HG02642 (cell line): ENCODE measurements at regions not wholly inside any gene's neighbourhood (a gene's known extent, or its start where the extent isn't known, plus 50 kb on each side); places are given as distances from the start of the nearest gene placed in this dataset.

Experiments
- ATAC-seq: cut with Tn5 transposase; IDR thresholded peaks from one replicate; pipeline ENCODE4 v1.9.1; 2021; ENCODE audit warnings: mild to moderate bottlenecking; ENCODE audit not compliant: unreplicated experiment, poor library complexity

DNA sequence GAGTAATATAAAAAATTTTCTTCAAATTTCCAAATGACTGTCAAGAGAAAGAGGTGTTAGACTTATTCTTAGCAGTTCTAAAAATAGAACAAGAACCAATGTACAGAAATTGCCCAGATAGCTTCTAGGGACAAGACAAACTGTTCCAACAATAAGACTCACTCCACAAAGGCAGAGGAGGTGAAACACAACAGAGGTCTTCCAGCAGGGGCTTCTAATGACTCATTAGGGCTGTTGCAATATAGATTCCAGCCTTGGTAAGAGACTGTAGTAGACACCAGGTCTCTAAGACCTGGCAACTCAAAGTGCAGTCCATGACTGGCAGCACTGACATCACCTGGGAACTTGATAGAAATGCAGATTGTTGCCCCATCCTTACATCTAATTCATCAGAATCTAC, 134.6 kb upstream of the VLDLR start:
- no peak for ATAC-seq

DNA sequence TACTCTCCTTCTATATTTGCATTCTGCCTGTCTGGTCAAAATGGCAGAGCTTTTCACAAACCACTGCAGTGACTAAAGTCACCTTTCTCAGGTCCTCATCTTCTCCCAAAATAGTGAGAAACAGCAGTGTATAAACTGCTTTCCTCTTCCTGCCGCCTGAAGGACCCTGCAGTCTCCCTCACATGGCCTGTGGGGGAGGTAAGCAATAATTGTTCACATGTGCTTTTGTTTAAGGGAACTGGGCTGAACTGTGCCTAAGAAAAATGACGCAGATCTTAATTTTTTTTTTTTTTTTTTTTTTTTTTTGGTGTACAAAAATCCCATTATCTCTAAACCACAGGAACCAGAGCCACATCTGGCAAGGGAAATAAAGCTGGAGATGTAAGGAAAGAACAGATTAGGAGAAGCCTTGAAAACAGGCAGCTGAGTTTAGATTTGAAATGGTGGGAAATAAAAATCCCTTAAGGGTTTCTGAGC, 131.7 kb upstream of the VLDLR start:
- ATAC-seq, result no peak

DNA sequence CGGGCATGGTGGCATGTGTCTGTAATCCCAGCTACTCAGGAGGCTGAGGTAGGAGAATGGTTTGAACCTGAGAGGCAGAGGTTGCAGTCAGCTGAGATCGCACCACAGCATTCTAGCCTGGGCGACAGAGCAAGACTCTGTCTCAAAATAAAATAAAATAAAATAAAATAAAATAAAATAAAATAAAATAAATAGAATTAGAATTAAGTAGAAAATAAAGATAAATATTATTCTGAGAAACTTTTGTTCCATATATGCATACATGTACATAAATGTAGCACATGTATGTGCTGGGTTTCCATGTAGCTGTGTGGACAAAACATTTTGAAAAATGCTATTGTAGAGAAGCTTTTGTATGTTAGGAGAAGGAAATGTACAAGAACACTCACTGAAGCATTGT, 129.4 kb upstream of the VLDLR start:
- no peak for ATAC-seq

DNA sequence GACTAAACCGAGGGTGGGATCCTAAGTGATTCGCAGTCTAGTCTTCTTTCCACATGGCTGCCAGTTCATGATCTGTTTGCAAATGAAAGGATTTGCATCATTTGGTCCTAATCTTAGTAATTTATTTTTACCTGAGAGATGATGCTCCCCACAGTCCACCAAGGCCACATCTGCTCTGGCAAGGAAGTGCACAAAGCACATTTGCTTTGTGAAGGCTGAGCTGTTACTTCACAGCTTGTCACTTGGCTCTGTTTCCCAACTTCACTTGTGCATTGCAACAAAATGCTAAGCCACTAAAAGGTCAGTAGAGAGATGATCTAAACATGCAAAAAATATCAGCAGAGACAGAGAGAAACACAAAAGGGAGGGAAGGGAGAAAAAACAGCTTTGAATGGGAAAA, 128.5 kb upstream of the VLDLR start:
- ATAC-seq, result no peak

DNA sequence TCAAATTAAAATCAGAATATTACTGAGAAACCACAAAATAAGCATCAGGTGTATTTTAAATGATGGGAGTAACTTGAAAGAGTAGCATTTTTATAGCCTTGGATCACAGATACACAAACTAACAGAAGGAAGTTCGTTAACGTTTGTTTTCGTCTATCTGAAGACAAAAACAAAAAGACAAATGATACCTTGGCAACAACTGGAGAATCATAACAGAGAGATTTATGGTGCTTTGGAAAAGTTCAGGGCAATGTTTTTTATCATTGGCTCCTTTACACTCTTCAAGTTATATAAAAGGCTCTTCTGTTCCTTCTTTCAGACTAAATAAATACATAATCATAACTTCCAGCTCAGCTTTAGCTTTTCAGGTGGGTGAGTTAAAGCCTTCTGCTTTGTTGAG, 128.1 kb upstream of the VLDLR start:
- no peak for ATAC-seq

DNA sequence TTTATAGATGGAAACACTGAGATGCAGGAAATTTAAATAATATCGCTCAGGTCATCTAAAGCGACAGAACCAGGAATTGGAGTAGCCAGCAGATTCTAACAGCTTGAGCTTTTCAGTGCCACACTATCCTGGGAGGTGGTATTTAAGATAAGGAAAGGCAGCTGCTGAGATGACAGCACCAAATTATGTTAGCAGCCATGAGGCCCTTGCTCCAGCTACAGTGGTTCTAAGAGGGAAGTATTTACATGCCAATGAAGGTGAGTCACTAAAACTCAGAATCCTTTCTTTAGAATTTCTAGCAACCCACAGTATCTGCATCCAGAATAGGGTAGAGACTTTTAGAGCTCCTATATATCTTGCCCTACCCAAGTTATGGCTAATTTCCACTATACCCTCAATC, 127.0 kb upstream of the VLDLR start:
- ATAC-seq, result no peak

DNA sequence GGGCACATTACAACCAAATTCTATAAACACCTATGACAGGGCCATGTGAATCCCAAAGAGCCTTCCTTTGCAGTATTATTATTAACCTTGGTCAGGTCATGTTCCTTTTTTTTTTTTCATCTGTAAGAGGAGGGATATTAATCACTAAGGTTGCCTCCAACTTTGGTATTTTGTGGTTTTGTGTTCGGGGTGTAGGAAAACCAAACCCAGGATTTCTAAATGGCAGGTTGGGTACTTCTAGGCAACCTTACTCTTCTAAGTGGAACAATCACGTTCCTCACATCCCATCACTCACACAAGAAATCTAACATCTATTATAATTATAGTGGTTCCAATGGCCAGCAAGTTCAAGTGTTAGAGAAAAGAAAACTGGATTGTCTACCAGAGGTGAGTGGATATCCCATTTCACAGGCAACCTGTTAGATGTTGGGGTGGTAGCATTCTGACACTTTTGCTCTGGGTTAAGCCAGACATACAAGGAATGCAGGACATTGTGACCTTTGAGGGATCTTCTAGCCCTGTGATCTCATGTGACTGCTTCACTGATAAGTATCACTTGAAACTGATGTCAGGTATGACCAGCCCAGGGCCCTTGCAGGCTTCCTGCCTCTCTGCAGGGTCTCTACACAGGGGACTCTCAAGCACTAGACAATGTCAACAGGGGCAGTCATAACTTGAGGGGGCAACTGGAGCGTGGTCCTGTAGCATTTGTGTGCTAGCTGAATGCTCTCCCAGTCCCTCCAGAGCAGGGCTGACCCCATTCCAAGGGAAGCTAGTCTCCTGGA, 126.2 kb upstream of the VLDLR start:
- ATAC-seq, result no peak

DNA sequence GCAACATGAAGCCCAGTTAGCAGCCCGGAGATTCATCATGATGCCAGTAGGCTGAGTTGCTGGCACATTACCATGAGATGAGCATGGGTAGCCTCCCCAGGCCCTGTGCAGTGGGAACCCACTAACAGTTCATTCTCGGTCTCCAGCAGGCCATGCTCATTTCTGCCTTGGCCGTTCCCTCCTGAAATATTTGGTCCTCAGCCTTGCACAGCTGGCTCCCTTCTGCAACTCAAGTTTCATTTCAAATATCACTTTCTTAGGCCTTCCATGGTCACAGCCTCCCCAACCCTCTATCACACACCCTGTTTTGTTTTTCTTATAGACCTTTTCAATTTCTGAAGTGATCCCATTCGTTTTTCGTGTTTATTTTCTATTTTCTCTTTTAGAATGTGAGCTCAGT, 125.4 kb upstream of the VLDLR start:
- ATAC-seq, result no peak

DNA sequence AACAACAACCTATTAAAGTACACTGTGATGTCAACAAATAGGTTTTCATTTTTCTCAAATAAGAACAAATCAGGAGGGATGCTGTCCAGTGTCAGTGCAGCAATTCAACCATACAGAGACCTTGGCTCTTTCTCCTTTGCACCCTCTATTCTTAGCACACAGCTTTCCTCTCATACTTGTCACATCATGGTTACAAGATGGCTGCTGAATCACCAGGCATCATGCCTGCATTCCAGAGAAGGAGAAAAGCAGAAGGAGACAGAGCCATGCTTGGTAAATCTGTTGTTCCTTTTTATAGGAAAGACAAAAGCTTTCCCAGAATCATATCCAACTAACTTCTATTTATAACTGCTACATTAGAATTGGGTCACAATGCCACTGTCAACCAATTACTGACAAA, 124.7 kb upstream of the VLDLR start:
- no peak for ATAC-seq

DNA sequence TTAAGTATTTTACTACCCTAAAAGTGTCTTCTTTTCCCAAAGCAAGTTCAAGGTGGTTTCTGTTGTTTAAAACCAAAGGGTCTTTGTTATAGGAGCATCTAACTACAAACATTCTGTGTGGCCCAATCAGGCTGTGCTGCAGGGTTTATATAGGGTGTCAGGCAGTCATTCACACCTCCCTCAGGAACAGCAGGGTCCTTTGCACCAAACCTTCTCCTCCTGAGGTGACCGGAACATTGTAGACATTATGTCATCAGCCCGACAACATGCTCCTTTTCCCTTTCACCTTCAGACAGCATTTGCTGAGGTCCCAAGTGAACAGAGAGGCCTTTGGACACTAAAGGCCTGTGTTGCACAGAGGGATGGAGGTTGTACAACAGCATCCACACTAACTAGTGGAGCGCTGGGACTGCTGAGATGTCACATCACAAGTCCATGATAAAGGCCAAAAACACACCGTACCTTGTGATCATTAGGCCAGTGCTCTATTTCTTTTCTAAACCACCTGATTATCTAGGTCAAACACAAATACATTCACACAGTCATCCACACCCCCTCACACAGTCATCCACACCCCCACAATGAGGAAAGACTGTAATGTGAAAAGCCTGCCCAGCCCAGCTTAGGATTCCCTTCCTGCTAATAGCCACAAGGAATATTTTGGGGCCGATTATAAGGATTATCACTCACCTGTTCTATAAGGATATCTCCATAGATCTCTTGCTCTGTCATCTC, 123.8 kb upstream of the VLDLR start:
- ATAC-seq, result no peak

DNA sequence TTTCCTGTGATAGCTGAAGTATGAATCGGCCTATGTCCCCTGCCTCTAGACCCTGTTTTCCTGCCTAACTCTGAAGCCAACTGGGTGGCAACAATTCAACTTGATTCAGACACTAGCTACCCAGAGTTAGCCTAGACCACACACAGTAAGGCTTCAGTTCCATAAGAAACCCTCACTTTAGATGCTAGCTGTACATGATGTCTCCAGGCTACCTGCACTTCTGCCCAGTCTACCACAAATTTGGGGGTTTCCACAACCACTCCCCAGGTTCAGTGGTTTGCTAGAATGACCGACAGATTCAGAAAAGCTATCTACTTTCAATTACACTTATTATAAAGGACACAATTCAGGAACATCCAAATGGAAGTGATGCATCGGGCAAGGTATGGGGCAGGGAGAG, 119.4 kb upstream of the VLDLR start:
- ATAC-seq, result no peak

DNA sequence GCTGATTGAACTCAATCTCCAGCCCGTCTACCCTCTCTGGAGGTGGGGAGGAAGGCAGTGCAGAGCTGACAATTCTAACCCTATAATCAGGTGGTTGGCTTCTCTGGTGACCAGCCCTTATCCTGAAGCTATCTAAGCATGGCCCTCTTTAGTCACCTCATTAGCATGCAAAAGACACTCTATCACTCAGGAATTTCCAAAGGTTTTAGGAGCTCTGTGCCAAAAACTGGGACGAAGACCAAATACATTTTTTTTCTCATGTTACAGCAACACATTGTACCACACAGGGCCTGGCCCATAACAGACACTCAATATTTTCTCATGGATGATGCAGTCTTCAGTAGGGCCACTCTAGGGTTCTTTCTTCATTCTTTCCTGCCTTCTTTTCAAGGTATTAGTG, 118.8 kb upstream of the VLDLR start:
- ATAC-seq, result no peak

DNA sequence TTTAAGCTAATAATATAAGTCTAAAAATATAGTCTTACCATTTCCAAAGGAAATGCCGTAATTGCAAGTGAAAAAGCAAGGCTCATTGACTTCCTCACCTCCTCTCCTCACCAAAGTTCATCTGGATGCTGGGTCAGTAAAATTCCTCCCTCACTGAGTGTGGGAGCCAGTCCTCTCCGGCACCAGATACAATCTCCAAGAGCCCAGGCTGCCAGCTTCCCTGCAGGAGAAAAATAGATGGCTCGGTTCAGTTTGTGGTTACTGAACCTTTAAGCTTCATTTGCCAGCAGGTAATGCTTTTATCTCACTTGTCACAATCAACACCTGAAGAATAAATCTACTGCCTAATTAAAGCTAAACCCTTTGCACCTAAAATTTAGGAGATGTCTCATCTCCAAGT, 115.3 kb upstream of the VLDLR start:
- ATAC-seq, result no peak

DNA sequence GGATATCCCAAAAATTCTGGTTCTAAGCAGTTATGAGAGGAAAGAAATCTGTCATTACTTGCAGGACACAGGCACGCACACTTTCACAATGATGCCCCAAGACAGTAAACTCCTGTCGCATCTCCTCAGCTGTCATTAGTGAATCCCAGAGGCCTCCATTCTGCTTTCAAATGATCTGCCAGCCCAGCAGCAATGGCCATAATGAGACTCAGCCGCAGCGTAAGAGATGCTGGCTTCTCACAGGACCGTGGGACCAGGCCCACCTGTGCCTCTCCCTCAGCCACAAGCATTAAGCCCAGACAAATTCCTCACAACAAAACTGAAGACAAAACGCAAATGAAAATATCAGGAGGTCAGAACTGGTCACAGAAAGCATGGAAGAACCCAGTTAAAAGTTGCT, 98.0 kb upstream of the VLDLR start:
- ATAC-seq, result no peak

DNA sequence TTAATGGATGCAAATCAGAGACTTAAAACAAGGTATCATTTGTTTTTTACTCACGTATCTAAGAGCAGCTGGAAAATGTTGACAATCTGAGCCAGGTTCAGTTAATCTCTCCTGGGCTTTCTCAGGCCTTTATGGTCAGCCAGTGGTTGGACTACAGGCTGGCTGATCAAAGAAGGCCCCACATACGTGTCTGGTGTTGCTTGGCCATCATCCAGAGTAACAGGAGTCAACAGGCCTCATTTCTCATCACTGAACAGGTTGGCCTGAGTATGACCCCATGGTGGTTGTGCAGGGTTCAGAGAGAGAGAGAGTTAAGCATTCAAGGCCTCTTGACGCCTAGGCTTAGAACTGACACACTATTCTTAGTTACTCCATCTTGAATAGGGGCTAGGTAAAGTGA, 97.0 kb upstream of the VLDLR start:
- ATAC-seq, result no peak

DNA sequence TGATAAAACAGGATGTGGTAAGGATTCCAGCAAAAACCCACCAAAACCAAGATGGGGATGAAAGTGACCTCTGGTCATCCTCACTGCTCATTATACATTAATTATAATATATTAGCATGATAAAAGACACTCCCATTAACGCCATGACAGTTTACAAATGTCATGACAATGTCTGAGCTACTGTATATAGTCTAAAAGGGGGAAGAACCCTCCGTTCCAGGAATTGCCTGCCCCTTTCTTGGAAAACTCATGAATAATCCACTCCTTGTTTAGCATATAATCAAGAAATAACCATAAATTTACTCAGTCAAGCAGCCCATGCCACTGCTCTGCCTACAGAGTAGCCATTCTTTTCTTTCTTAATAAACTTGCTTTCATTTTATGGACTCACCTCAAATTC, 96.4 kb upstream of the VLDLR start:
- no peak for ATAC-seq

DNA sequence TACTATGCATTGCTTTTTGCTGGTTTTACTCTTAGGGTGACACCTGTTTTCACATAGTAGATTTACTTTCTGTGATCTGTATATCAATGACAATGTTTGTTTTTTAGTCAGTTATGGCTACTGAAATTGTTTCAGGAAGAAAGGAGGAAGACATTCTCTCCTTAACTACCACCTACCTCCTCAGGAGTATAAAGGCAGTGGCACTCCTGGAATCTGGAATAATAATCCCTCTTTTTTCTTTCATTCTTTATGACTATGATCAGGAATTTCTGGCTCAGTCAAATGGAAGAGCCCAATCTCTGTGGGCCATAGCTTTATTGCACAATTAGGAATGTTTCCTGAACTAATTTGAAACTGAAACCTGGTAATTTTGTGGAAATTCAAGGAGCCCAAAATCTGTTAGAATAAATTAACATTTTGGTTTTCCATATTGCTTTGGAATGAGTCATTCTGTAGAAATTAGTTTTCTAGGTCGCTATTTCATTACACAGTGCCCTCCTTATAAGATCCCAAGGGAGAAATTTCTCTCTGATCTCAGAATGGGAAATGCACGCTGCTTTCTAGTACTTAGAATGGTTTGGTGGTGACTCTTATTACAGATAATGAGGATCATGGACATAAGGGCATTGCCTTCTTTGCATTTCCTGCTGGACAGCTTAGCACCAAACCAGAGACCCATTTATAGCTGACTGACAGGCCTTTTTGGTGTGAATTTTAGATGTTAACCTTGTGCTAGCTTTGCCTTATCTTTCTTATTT, 95.3 kb upstream of the VLDLR start:
- ATAC-seq, result no peak

DNA sequence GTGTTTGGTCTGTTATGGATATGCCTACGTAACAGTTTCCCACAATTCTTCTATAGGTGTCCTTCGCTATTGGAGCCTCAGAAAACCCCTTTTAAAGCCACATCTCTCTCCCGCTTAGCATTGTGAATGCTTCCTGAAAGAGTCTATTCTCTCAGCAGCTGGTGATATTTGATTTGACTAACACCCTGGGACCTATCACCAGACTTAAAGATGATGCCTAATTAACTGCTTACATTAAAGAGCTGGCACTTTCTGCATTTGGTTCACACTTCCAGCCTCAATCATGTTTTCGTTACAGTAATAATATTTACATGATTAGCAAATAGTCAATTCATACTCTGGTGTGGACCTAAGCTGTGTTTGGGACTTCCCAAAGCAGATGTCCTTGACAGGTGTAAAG, 90.1 kb upstream of the VLDLR start:
- no peak for ATAC-seq

DNA sequence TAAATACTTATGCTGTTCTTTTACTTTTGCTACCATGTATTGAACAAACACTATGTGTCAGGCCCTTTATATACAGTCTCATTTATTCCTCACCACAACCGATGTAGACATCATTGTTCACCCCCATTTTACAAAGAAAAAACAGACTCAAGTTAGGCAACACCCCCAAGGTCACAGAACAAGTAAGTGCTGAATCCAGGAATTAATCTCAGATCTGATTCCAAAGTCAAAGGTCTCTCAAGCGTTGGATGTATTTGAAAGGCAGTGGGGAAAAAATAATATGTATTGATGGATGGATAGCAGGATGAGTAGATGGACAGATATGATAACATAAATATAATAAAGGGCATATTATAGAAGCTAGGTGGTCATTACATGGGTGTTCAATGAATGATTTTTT, 85.1 kb upstream of the VLDLR start:
- ATAC-seq, result no peak

DNA sequence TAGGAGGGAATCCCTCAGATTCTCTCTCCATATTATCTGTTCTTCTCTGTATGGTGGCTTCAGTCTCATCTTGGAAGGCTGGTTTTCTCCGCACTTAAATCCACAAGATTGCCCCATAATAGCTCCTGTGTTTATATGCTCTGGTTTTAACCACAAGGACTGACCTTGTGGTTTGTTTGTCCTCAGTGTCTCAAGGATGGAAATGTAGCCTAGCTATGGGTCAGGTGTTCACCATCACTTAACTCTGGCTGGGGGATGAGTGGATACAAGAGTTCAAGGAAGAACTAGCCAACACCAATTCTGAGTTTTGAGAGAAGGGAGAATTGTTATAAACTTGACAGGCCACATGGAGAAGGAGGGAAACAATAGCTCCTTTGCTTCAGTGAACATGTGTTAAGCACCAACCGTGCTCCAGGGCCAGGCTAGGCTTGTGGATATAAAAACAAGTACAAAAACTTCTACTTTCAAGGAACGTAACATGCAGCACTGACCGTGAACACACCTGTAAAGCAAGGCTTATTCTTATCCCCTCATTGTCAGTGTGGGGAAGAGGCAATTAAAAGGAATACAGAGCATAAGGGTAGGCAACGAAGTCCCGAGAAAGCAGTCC, 75.6 kb upstream of the VLDLR start:
- ATAC-seq, result no peak
